Pons (tissue), 1 donor: ENCODE measurements at regions not wholly inside any gene's neighbourhood (a gene's known extent, or its start where the extent isn't known, plus 50 kb on each side); places are given as distances from the start of the nearest gene placed in this dataset.

Source experiments
- DNase-seq: peaks from one replicate; pipeline ENCODE4 v3.0.0-alpha.2; 2016; ENCODE audit warnings: low spot score

GRCh38 chr3:83514130-83514914, 1444.5 kb upstream of the CADM2 start:
- no peak for DNase-seq

DNA sequence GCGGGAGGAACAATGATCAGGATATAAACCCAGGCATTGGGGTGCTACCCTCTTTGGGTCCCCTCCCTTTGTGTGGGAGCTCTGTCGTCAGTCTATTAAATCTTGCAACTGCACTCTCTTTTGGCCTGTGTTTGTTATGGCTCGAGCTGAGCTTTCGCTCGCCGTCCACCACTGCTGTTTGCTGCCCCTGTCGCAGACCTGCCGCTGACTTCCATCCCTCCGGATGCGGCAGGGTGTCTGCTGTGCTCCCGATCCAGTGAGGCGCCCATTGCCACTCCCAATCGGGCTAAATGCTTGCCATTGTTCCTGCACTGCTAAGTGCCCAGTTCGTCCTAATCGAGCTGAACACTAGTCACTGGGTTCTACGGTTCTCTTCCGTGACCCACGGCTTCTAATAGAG, 1443.7 kb upstream of the CADM2 start:
- DNase-seq, result no peak

GRCh38 chr3:83523470-83524073, 1435.2 kb upstream of the CADM2 start:
- peak; percentile 61 for DNase-seq

DNA sequence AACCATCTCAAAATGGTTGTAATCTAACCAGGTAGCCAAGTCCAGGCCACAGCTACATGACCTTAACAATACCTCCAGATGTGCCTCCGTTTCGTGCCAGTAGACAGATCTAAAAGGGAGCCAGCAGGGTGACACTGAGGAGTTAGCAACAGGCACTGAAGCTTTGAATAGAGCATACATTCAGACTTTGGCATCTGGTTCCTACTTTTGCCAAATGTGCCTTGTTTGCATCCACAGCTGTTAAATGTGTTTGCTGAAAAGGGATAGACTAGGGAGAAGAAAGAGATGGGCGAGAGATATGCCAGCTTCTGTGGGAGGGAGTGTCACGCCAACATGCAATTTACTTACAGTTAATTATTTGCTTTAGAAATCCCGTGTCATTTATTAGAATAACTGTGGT, 1433.9 kb upstream of the CADM2 start:
- DNase-seq, result peak; percentile 60

- no peak for DNase-seq
These were observed 1399.7 kb upstream of the CADM2 start for GRCh38 chr3:83559082-83559481.

- DNase-seq, result no peak
These were observed 1390.9 kb upstream of the CADM2 start for GRCh38 chr3:83567935-83568334.

GRCh38 chr3:83581546-83581945, 1377.2 kb upstream of the CADM2 start:
- no peak for DNase-seq

DNA sequence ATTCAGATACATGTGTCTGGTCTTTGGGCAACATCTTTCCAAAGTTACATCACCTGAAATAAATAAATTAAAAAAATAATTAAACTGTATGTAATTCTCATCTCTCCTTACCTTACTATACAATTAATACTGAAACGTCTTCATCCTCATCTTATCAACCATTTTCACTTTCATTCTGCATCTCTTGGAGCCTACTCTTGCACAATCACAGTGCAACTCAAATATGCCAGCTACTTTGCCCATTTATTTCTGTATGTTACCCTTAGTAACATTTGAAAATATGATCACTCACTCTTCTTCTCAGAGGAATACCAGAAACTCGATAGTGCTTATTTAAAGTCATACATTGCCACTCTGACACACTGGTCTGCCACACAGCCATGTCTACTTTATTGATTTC, 1357.1 kb upstream of the CADM2 start:
- DNase-seq, result no peak

DNA sequence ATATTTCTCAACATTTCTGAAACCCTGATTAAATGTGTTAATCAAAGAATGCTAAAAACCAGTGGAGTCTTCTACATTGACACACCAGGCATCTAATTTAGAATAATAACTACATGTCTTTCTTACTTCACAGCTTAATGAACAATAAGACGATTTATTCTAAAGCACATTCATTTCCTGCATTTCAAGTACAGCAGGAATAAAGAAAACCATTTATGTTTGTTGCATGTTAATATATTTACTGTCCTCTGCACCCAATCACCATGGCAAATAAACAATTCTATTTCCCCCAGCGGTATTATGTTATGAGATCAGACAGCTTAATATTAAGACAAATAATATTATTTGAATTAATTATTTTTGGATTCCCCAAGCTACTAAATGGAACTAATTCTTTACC, 1336.3 kb upstream of the CADM2 start:
- no peak for DNase-seq

GRCh38 chr3:83625261-83625660, 1333.5 kb upstream of the CADM2 start:
- peak; percentile 12 for DNase-seq

GRCh38 chr3:83628471-83628870, 1330.3 kb upstream of the CADM2 start:
- no peak for DNase-seq

- no peak for DNase-seq
These were observed 1326.3 kb upstream of the CADM2 start for GRCh38 chr3:83632526-83632925.

- DNase-seq, result no peak
These were observed 1325.0 kb upstream of the CADM2 start for GRCh38 chr3:83633758-83634157.

GRCh38 chr3:83649692-83650091, 1309.1 kb upstream of the CADM2 start:
- DNase-seq, result no peak

- no peak for DNase-seq
These were observed 1303.7 kb upstream of the CADM2 start for GRCh38 chr3:83655083-83655482.

DNA sequence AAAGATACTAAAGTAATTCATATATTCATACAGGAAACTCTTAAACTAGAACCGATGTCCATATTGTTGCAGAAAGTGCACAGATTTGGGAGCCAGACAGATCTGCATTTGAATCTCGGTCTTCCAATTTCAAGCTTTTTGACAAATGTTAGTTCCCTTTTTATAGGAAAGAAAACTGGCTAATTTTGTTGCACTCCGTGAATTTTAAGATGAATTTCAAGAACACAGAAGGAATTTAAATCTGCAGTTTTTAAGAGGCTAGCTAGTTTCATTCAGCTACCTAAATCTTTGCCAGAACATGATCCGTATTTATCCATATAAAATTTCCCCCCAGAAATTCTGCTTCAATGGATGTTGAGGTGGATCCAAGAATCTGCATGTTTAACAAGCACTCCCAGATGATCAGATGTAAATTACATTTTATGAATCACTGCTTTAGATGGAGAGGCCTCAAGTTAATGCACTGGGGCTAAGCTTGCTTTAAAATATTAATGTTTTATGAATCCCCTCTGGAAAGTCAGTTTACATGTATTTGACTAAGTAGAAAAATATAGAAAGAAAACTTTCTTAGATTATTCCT, 1296.3 kb upstream of the CADM2 start:
- DNase-seq, result no peak

DNA sequence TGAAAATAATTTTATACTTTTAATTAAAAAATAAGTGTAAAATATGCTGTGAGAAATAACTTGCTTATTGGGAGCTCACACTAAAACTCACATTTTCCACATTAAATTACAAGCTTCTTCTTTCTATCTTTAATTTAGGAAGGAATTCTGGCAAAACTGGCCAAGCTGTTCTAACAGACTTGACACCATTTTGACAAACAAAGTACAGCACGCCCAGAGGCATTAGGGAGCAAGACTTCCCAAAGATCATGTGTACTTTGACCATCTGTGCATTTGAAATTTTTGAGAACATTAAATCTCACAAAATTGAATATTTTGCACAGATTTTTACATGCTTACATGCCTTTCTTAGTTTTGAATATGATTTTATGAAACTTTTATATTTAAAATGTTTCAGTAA, 1288.4 kb upstream of the CADM2 start:
- no peak for DNase-seq

GRCh38 chr3:83683937-83684598, 1274.7 kb upstream of the CADM2 start:
- no peak for DNase-seq

DNA sequence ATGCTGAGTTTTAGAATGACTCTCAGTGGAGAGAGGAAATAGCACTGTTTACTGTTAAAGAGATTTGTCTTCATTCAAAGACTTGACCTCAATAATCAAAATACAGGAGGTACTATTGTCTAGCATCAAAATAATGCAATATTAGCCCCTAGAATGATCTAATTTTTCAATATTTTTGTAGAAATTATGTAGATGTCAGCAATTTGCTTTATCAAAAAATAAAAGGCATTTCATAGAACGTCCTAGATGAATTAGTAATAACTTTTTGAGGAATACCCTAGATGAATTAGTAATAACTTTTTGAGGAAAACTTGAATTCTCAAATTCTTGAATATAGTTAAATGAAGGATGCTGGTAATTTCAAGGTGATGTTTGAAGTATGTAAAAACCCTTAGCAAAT, 1252.1 kb upstream of the CADM2 start:
- no peak for DNase-seq

GRCh38 chr3:83715307-83715706, 1243.5 kb upstream of the CADM2 start:
- DNase-seq, result no peak

DNA sequence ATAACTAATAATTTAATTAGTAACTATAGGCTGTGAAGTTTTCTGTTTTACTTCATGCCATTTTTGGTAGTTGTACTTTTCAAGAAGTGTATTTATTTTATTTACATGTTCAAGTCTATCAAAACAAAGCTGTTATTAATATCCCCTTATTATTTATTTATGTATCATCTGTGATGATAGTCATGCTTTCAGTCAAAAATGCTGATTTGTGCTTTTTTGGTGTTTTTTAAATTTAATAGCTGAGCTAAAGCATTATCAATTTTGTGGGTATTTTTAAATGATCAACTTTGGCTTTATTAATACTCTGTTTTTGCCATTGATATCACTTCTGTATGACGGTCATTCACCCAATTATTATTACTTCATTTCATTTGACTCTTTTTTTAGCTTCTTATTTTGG, 1229.2 kb upstream of the CADM2 start:
- DNase-seq, result no peak

- no peak for DNase-seq
These were observed 1224.1 kb upstream of the CADM2 start for GRCh38 chr3:83734656-83735055.

- DNase-seq, result no peak
These were observed 1220.6 kb upstream of the CADM2 start for GRCh38 chr3:83738202-83738601.
